Neural cell (in vitro differentiated cells): ENCODE measurements at regions not wholly inside any gene's neighbourhood (a gene's known extent, or its start where the extent isn't known, plus 50 kb on each side); places are given as distances from the start of the nearest gene placed in this dataset.

Source experiments
- H2AFZ ChIP-seq: fragments of 200-600, 300-800 bp; sonication (generic), shearing (Covaris generic); 2 replicates; pipeline ENCODE4 v1.6.0; 2014; ENCODE audit warnings: low read depth, mild to moderate bottlenecking, antibody characterized with exemption, low read length, moderate library complexity
- H3F3A ChIP-seq: fragments of 200-600 bp; shearing (Covaris generic); 2 replicates; pipeline ENCODE4 v1.6.1; 2016; ENCODE audit warnings: mild to moderate bottlenecking, moderate library complexity, mixed read lengths, antibody characterized with exemption, low read length; ENCODE audit not compliant: insufficient read depth, poor library complexity, severe bottlenecking
- H3K27ac ChIP-seq: fragments of 200-600, 300-800 bp; sonication (generic), shearing (Covaris generic); 2 replicates; pipeline ENCODE4 v1.5.1; 2014; ENCODE audit warnings: mild to moderate bottlenecking, low read length, moderate library complexity
- H3K27me3 ChIP-seq: fragments of 300-800, 200-600 bp; sonication (generic), shearing (Covaris generic); 2 replicates; pipeline ENCODE4 v1.6.0; 2014; ENCODE audit warnings: mild to moderate bottlenecking, low read depth, low read length, moderate library complexity; ENCODE audit not compliant: insufficient read depth
- H3K36me3 ChIP-seq: fragments of 300-800, 200-600 bp; sonication (generic), shearing (Covaris generic); 2 replicates; pipeline ENCODE4 v1.5.1; 2014; ENCODE audit warnings: mild to moderate bottlenecking, antibody characterized with exemption, low read length, moderate library complexity; ENCODE audit not compliant: insufficient read depth
- H3K4me2 ChIP-seq: fragments of 300-800, 200-600 bp; sonication (generic), shearing (Covaris generic); 2 replicates; pipeline ENCODE4 v1.6.0; 2014; ENCODE audit warnings: mild to moderate bottlenecking, low read length
- H3K4me3 ChIP-seq: fragments of 300-800, 200-600 bp; sonication (generic), shearing (Covaris generic); 2 replicates; pipeline ENCODE4 v1.5.1; 2014; ENCODE audit warnings: mild to moderate bottlenecking, low read length, moderate library complexity
- H3K79me2 ChIP-seq: fragments of 200-600 bp; shearing (Covaris generic); replicated peaks from 2 replicates; pipeline ENCODE4 v1.6.0; 2014; ENCODE audit warnings: mild to moderate bottlenecking, low read length, moderate library complexity; ENCODE audit not compliant: insufficient read depth
- H3K9ac ChIP-seq: fragments of 300-800, 200-600 bp; sonication (generic), shearing (Covaris generic); 2 replicates; pipeline ENCODE4 v1.6.1; 2016; ENCODE audit warnings: mild to moderate bottlenecking, low read length, mixed read lengths
- H3K9me2 ChIP-seq: fragments of 200-600 bp; shearing (Covaris generic); 2 replicates; pipeline ENCODE4 v1.6.1; 2016; ENCODE audit warnings: mild to moderate bottlenecking, low read length, mixed read lengths; ENCODE audit not compliant: insufficient read depth
- H3K9me3 ChIP-seq: fragments of 200-600, 300-800 bp; sonication (generic), shearing (Covaris generic); 2 replicates; pipeline ENCODE4 v1.6.1; 2016; ENCODE audit warnings: mild to moderate bottlenecking, mixed run types, low read length, moderate library complexity, mixed read lengths
- H4K20me1 ChIP-seq: fragments of 200-600 bp; shearing (Covaris generic); 2 replicates; pipeline ENCODE4 v1.6.1; 2016; ENCODE audit warnings: mild to moderate bottlenecking, mixed run types; ENCODE audit not compliant: insufficient read depth
- CTCF ChIP-seq: fragments of 450-650 bp; IDR thresholded peaks from 2 replicates; pipeline ENCODE4 v1.5.1; 2014; ENCODE audit warnings: antibody characterized with exemption, mild to moderate bottlenecking, moderate library complexity; ENCODE audit not compliant: poor library complexity, severe bottlenecking
- EP300 ChIP-seq: fragments of 450-650 bp; conservative IDR thresholded peaks from 2 replicates; pipeline ENCODE4 v1.6.1; 2014; ENCODE audit warnings: antibody characterized with exemption, mild to moderate bottlenecking, moderate library complexity; ENCODE audit not compliant: poor library complexity, severe bottlenecking
- EZH2 ChIP-seq: fragments of 200-600, 300-800 bp; shearing (Covaris generic), sonication (generic); IDR thresholded peaks from 2 replicates; pipeline ENCODE4 v1.6.1; 2014; ENCODE audit warnings: antibody characterized with exemption, low read length, borderline replicate concordance, mild to moderate bottlenecking; ENCODE audit not compliant: insufficient read depth, poor library complexity, severe bottlenecking
- MXI1 ChIP-seq: fragments of 450-650 bp; conservative IDR thresholded peaks from 2 replicates; pipeline ENCODE4 v1.6.1; 2014; ENCODE audit warnings: antibody characterized with exemption, mild to moderate bottlenecking; ENCODE audit not compliant: poor library complexity, severe bottlenecking
- POLR2AphosphoS5 ChIP-seq: IDR thresholded peaks from 2 replicates; pipeline ENCODE4 v1.6.1; 2012
- RAD21 ChIP-seq: fragments of 450-650 bp; conservative IDR thresholded peaks from 2 replicates; pipeline ENCODE4 v1.6.1; 2014; ENCODE audit warnings: antibody characterized with exemption, mild to moderate bottlenecking, moderate library complexity
- REST ChIP-seq: IDR thresholded peaks from 2 replicates; pipeline ENCODE4 v1.6.1; 2012; ENCODE audit warnings: borderline replicate concordance
- SMC3 ChIP-seq: fragments of 450-650 bp; conservative IDR thresholded peaks from 2 replicates; pipeline ENCODE4 v1.6.1; 2014; ENCODE audit warnings: antibody characterized with exemption, mild to moderate bottlenecking, moderate library complexity; ENCODE audit not compliant: poor library complexity
- TAF1 ChIP-seq: IDR thresholded peaks from 2 replicates; pipeline ENCODE4 v1.6.1; 2012; ENCODE audit warnings: low read depth

DNA sequence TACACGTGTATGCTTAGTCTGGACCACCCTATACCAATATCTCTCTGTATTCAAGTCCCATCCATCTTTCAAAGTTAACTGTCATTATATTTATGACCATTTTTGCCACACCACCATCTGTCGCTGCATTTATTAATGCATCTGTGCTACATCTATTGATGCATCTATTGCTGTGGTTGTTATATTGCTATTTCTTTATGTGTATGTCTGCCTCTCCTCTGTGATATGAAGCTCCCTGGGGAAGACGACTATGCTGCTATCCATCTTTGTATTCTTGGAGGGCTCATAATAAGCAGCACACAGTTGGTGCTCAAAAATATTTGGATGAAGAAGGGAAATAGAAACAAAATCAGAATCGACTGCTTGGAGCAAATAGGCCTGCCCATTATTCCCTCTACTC lies 357.6 kb downstream of the RPS29 start:
- Histone ChIP-seq H3K36me3 (no peaks in the 10 kb centered on the region), H3F3A (no peaks in the 10 kb centered on the region), H3K4me2 (no peak overlapping the region), H3K79me2 (no peaks in the 10 kb centered on the region), H3K9ac (no peak overlapping the region), H3K27ac (no peak overlapping the region), H3K4me3 (no peak overlapping the region), H2AFZ (no peak overlapping the region), H3K27me3 (no peaks in the 10 kb centered on the region), H3K9me2 (no peaks in the 10 kb centered on the region), H3K9me3 (no peaks in the 10 kb centered on the region), H4K20me1 (no peaks in the 10 kb centered on the region)
- TF ChIP-seq REST = no peak
- TF ChIP-seq TAF1 = no peak
- TF ChIP-seq RAD21 = no peak
- TF ChIP-seq POLR2AphosphoS5 = no peak
- no peak for TF ChIP-seq EZH2
- TF ChIP-seq EP300 = no peak
- TF ChIP-seq MXI1 = no peak
- TF ChIP-seq SMC3 = no peak
- TF ChIP-seq CTCF = no peak

GRCh38 chr14:49221316-49221715 lies 364.9 kb downstream of the RPS29 start:
- H3K27me3 ChIP-seq = no peaks in the 10 kb centered on the region
- H3K79me2 ChIP-seq = no peaks in the 10 kb centered on the region
- no peak overlapping the region for H3K4me3 ChIP-seq
- no peaks in the 10 kb centered on the region for H3K9me2 ChIP-seq
- H3K9ac ChIP-seq = no peak overlapping the region
- no peaks in the 10 kb centered on the region for H3F3A ChIP-seq
- H4K20me1 ChIP-seq = no peaks in the 10 kb centered on the region
- H3K36me3 ChIP-seq = no peaks in the 10 kb centered on the region
- no peak overlapping the region for H3K27ac ChIP-seq
- H3K4me2 ChIP-seq = no peak overlapping the region
- TF ChIP-seq CTCF (no peak), POLR2AphosphoS5 (no peak), EZH2 (no peak), TAF1 (no peak), EP300 (no peak), RAD21 (no peak), MXI1 (no peak), REST (no peak), SMC3 (no peak)
- no peaks in the 10 kb centered on the region for H3K9me3 ChIP-seq
- H2AFZ ChIP-seq = no peak overlapping the region
